H1 (cell line): ENCODE measurements at regions not wholly inside any gene's neighbourhood (a gene's known extent, or its start where the extent isn't known, plus 50 kb on each side); places are given as distances from the start of the nearest gene placed in this dataset. TPM values are rescaled to one million over a fixed set of nuclear protein-coding genes. Genes with fewer than 3 reads are reported as not detected.

ENCODE experiments used
- small RNA-seq: library from polyadenylated mRNA; stranded (forward); fragments of <200 nt; extraction: miRNeasy Mini kit (QIAGEN cat#:217004); gene quantifications from one replicate; pipeline ENCODE3, GENCODE V24; 2013; ENCODE audit not compliant: insufficient read depth

Small RNA genes in the stretch of these regions (small RNA-seq; reads per million reads assigned to genes)
- not detected for gene AL356095.1
